SU-DHL-6 (cell line): ENCODE measurements at regions not wholly inside any gene's neighbourhood (a gene's known extent, or its start where the extent isn't known, plus 50 kb on each side); places are given as distances from the start of the nearest gene placed in this dataset.

ENCODE experiments used
- H2AFZ ChIP-seq: fragments of 200-600 bp; sonication (generic); 2 replicates; pipeline ENCODE4 v1.6.1; 2014; ENCODE audit warnings: low read depth, mild to moderate bottlenecking, moderate library complexity, mixed read lengths, antibody characterized with exemption, low read length; ENCODE audit not compliant: severe bottlenecking
- H3F3A ChIP-seq: fragments of 200-600 bp; shearing (Covaris generic); 2 replicates; pipeline ENCODE4 v1.6.0; 2016; ENCODE audit warnings: antibody characterized with exemption, mild to moderate bottlenecking; ENCODE audit not compliant: insufficient read depth
- H3K27ac ChIP-seq: fragments of 200-600 bp; sonication (generic); 2 replicates; pipeline ENCODE4 v1.5.1; 2016; ENCODE audit warnings: low read depth, mild to moderate bottlenecking, low read length, moderate library complexity, mixed read lengths
- H3K27me3 ChIP-seq: fragments of 200-600 bp; sonication (generic), shearing (Covaris generic); 2 replicates; pipeline ENCODE4 v1.6.0; 2014; ENCODE audit warnings: mild to moderate bottlenecking, low read length
- H3K36me3 ChIP-seq: fragments of 200-600 bp; sonication (generic); 2 replicates; pipeline ENCODE4 v1.6.1; 2014; ENCODE audit warnings: mild to moderate bottlenecking, low read length, mixed read lengths
- H3K4me2 ChIP-seq: fragments of 300-600, 200-600 bp; shearing (Covaris generic), sonication (generic); 2 replicates; pipeline ENCODE4 v1.6.0; 2014; ENCODE audit warnings: low read length, low read depth, mild to moderate bottlenecking; ENCODE audit not compliant: poor library complexity, severe bottlenecking
- H3K4me3 ChIP-seq: fragments of 200-600 bp; sonication (generic); 2 replicates; pipeline ENCODE4 v1.5.1; 2014; ENCODE audit warnings: antibody characterized with exemption, low read length, mild to moderate bottlenecking, mixed read lengths; ENCODE audit not compliant: insufficient read depth, poor library complexity, severe bottlenecking
- H3K79me2 ChIP-seq: fragments of 200-600 bp; sonication (generic); 2 replicates; pipeline ENCODE4 v1.6.1; 2014; ENCODE audit warnings: mild to moderate bottlenecking, low read length, moderate library complexity; ENCODE audit not compliant: insufficient read depth
- H3K9ac ChIP-seq: fragments of 200-600 bp; sonication (generic); 2 replicates; pipeline ENCODE4 v1.7.0; 2014; ENCODE audit warnings: mild to moderate bottlenecking, low read length
- H3K9me2 ChIP-seq: fragments of 200-600 bp; sonication (generic); replicated peaks from 2 replicates; pipeline ENCODE4 v1.6.1; 2014; ENCODE audit warnings: low read length; ENCODE audit not compliant: insufficient read depth
- H3K9me3 ChIP-seq: fragments of 200-600 bp; sonication (generic); 2 replicates; pipeline ENCODE4 v1.6.1; 2014; ENCODE audit warnings: low read length, mixed read lengths; ENCODE audit not compliant: insufficient read depth
- H4K20me1 ChIP-seq: fragments of 200-600 bp; sonication (generic); 2 replicates; pipeline ENCODE4 v1.6.1; 2014; ENCODE audit warnings: low read depth, mild to moderate bottlenecking, antibody characterized with exemption, low read length, moderate library complexity, mixed read lengths
- EZH2phosphoT487 ChIP-seq: fragments of 200-600 bp; sonication (generic), shearing (Covaris generic); conservative IDR thresholded peaks from 2 replicates; pipeline ENCODE4 v1.6.1; 2018; ENCODE audit warnings: mild to moderate bottlenecking, antibody characterized with exemption, low read length, moderate library complexity, mixed read lengths
- TF ChIP-seq, protein P1 (sequence below): fragments of 200-600 bp; sonication (generic); IDR thresholded peaks from one replicate; pipeline ENCODE4 v1.5.1; 2017; ENCODE audit warnings: antibody characterized with exemption, mild to moderate bottlenecking, low read length, moderate library complexity; ENCODE audit not compliant: insufficient read depth, poor library complexity, severe bottlenecking

DNA sequence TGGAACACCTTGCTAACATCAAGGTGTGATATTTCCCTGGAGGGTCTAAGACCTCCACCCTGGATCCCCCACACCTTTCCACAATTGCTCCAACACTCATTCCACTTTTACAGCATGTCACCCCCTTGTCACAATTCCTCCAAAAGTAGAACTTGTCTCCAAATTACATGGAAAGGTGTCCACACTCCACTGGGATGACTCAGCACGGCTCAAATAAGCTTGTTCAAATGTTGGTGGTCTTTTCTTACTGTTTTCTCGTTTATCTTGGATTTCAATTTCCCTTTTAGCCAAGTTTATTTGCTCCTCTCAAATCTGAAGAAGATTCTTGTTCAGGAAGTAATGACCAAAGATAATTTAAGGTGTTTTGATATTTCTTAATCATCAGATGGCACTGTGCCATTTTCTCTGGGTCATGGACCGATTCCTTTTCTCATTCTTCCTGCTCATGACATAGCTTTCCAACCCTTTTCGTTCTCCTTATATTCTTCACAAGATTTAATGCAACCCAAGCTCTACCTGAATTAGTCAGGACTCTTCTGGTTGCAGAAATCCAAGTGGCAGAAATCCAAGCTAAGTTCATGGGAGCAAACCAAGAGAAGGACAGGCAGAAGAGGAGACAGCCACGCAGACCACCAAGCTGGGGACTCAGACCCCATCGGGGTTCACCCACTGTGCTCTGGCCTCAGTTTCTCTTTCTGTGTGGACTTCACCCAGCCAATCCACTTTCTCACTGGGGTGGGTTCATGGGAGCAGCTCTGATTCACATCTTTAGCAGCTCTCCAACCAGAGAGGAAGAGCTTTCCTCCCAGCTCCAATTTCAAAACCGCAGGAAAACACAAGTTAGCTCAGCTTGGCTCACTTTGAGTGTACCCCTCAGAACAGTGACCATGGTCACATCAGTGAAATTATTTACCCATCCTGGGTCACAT lies 110.5 kb upstream of the CDYL start:
- no peaks in the 10 kb centered on the region for H3K79me2 ChIP-seq
- TF ChIP-seq, protein P1, sequence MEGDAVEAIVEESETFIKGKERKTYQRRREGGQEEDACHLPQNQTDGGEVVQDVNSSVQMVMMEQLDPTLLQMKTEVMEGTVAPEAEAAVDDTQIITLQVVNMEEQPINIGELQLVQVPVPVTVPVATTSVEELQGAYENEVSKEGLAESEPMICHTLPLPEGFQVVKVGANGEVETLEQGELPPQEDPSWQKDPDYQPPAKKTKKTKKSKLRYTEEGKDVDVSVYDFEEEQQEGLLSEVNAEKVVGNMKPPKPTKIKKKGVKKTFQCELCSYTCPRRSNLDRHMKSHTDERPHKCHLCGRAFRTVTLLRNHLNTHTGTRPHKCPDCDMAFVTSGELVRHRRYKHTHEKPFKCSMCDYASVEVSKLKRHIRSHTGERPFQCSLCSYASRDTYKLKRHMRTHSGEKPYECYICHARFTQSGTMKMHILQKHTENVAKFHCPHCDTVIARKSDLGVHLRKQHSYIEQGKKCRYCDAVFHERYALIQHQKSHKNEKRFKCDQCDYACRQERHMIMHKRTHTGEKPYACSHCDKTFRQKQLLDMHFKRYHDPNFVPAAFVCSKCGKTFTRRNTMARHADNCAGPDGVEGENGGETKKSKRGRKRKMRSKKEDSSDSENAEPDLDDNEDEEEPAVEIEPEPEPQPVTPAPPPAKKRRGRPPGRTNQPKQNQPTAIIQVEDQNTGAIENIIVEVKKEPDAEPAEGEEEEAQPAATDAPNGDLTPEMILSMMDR, result no peak
- no peak for TF ChIP-seq EZH2phosphoT487
- no peak overlapping the region for H2AFZ ChIP-seq
- H3K27ac ChIP-seq, result no peak overlapping the region
- H3K36me3 ChIP-seq, result no peaks in the 10 kb centered on the region
- no peaks in the 10 kb centered on the region for H3F3A ChIP-seq
- H3K9ac ChIP-seq, result no peak overlapping the region
- H4K20me1 ChIP-seq, result no peaks in the 10 kb centered on the region
- no peak overlapping the region for H3K4me3 ChIP-seq
- no peaks in the 10 kb centered on the region for H3K9me2 ChIP-seq
- no peaks in the 10 kb centered on the region for H3K27me3 ChIP-seq
- H3K4me2 ChIP-seq, result no peak overlapping the region
- H3K9me3 ChIP-seq, result no peaks in the 10 kb centered on the region

DNA sequence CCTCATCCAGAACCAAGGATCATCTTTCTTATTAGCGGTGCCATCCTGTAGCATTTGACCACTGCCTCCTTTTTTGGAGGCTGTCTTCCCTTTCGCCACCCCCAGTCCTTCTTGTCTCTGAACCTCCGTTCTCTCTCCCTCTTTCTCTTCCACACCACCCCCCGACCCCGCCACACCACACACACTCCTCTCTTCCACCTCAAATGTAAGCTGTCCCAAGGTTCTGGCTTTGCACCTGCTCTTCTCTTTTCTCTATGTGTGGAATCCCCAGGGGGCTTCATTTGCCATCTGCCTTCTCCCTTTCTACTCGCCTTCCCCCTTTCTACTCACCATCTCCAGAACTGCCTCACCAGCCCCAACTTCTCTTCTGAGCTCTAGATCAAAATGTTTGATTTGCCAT lies 111.3 kb upstream of the CDYL start:
- Histone ChIP-seq H3K27ac (no peak overlapping the region), H3K27me3 (no peaks in the 10 kb centered on the region)
- TF ChIP-seq, protein P1, result no peak
- TF ChIP-seq EZH2phosphoT487, result no peak

DNA sequence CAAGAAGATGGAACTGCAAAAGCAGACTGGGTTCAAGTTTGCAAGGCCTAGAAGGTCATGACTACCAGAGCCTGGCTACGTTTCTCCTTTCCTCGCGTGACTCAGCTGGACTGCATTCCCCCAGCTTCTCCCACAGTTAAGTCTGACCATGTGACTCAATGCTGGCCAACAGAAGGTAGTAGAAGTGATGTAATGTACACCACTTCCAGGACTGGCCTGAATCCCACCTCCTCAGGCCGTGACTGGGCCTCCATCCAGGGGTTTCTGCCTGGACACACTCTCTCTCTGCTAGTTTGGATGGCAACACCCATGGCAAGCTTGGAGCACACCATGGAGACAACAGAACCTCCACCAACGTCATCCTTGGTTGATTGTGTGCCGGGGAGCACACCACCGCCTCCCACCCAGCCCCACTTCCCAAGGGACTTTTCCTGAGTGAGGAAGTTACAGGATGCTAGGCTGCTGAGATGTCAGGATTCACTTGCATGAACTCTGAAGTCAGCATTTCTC lies 112.0 kb upstream of the CDYL start:
- Histone ChIP-seq H3K9me2 (no peaks in the 10 kb centered on the region), H3K79me2 (no peaks in the 10 kb centered on the region), H2AFZ (no peak overlapping the region), H3K9me3 (no peaks in the 10 kb centered on the region), H3K4me3 (no peak overlapping the region), H4K20me1 (no peaks in the 10 kb centered on the region), H3K27ac (no peak overlapping the region), H3K36me3 (no peaks in the 10 kb centered on the region), H3K4me2 (no peak overlapping the region), H3K27me3 (no peaks in the 10 kb centered on the region), H3K9ac (no peak overlapping the region), H3F3A (no peaks in the 10 kb centered on the region)
- no peak for TF ChIP-seq EZH2phosphoT487
- TF ChIP-seq, protein P1, result no peak

More for the DNA sequence above, 111.3 kb upstream of the CDYL start:
- Histone ChIP-seq H3K9me2 (no peaks in the 10 kb centered on the region), H2AFZ (no peak overlapping the region), H3K36me3 (no peaks in the 10 kb centered on the region), H3K4me2 (no peak overlapping the region), H3K79me2 (no peaks in the 10 kb centered on the region), H3K4me3 (no peak overlapping the region), H4K20me1 (no peaks in the 10 kb centered on the region), H3K9ac (no peak overlapping the region), H3F3A (no peaks in the 10 kb centered on the region), H3K9me3 (no peaks in the 10 kb centered on the region)
